ENCODE measurements at regions not wholly inside any gene's neighbourhood (a gene's known extent, or its start where the extent isn't known, plus 50 kb on each side); places are given as distances from the start of the nearest gene placed in this dataset.
"Not testable (repeated sequence)": the region's sequence is repeated elsewhere in the genome, so short reads cannot be mapped to it uniquely, and the experiment has no call there.

GRCh38 chr18:14991934-14992445 lies 244.0 kb downstream of the ANKRD30B start:
- not testable (repeated sequence) for TF ChIP-seq GABPA (IDR thresholded peaks at IDR 0.05; ENCODE audit: low read depth, low read length); GABPA (CRISPR knock-in tag; IDR thresholded peaks at IDR 0.05; ENCODE audit: low read depth); ZNF780A (CRISPR knock-in tag; IDR thresholded peaks at IDR 0.05)
